Loucy (cell line): ENCODE measurements at regions not wholly inside any gene's neighbourhood (a gene's known extent, or its start where the extent isn't known, plus 50 kb on each side); places are given as distances from the start of the nearest gene placed in this dataset.
"Not testable (repeated sequence)": the region's sequence is repeated elsewhere in the genome, so short reads cannot be mapped to it uniquely, and the experiment has no call there.

Experiments used
- H2AFZ ChIP-seq: fragments of 200-600 bp; sonication (generic); 2 replicates; pipeline ENCODE4 v1.6.0; 2016; ENCODE audit warnings: antibody characterized with exemption, mild to moderate bottlenecking, low read length, moderate library complexity
- H3F3A ChIP-seq: fragments of 200-600 bp; 2 replicates; pipeline ENCODE4 v1.6.0; 2016; ENCODE audit warnings: antibody characterized with exemption, low read depth, mild to moderate bottlenecking
- H3K27me3 ChIP-seq: fragments of 200-600 bp; sonication (generic); 2 replicates; pipeline ENCODE4 v1.6.1; 2014; ENCODE audit warnings: low read length, mild to moderate bottlenecking; ENCODE audit not compliant: insufficient read depth, poor library complexity, severe bottlenecking
- H3K36me3 ChIP-seq: fragments of 200-600 bp; sonication (generic); 2 replicates; pipeline ENCODE4 v1.6.1; 2016; ENCODE audit warnings: low read length; ENCODE audit not compliant: insufficient read depth
- H3K4me1 ChIP-seq: fragments of 200-600 bp; sonication (generic); 2 replicates; pipeline ENCODE4 v1.5.1; 2014; ENCODE audit warnings: low read length, mild to moderate bottlenecking; ENCODE audit not compliant: insufficient read depth, poor library complexity, severe bottlenecking
- H3K4me2 ChIP-seq: fragments of 200-600 bp; sonication (generic); 2 replicates; pipeline ENCODE4 v1.6.0; 2014; ENCODE audit warnings: antibody characterized with exemption, low read length, low read depth, mild to moderate bottlenecking; ENCODE audit not compliant: poor library complexity, severe bottlenecking
- H3K4me3 ChIP-seq: fragments of 200-600 bp; sonication (generic); 2 replicates; pipeline ENCODE4 v1.5.1; 2014; ENCODE audit warnings: low read length, mild to moderate bottlenecking, mixed read lengths; ENCODE audit not compliant: poor library complexity, severe bottlenecking
- H3K79me2 ChIP-seq: fragments of 200-600 bp; sonication (generic); 2 replicates; pipeline ENCODE4 v1.6.1; 2014; ENCODE audit warnings: low read length; ENCODE audit not compliant: insufficient read depth
- H3K9ac ChIP-seq: fragments of 200-600 bp; sonication (generic); 2 replicates; pipeline ENCODE4 v1.6.0; 2014; ENCODE audit warnings: mild to moderate bottlenecking, low read depth, low read length, moderate library complexity; ENCODE audit not compliant: poor library complexity, severe bottlenecking
- H3K9me2 ChIP-seq: fragments of 200-600 bp; sonication (generic); replicated peaks from 2 replicates; pipeline ENCODE4 v1.6.1; 2016; ENCODE audit warnings: low read depth, low read length, mixed read lengths
- H3K9me3 ChIP-seq: fragments of 200-600 bp; sonication (generic); 2 replicates; pipeline ENCODE4 v1.6.1; 2014; ENCODE audit warnings: mild to moderate bottlenecking, antibody characterized with exemption, low read length, low read depth; ENCODE audit not compliant: insufficient read depth
- H4K20me1 ChIP-seq: fragments of 200-600 bp; sonication (generic); 2 replicates; pipeline ENCODE4 v1.6.0; 2014; ENCODE audit warnings: antibody characterized with exemption, low read length, mild to moderate bottlenecking; ENCODE audit not compliant: insufficient read depth, poor library complexity, severe bottlenecking
- EZH2phosphoT487 ChIP-seq: fragments of 200-600 bp; IDR thresholded peaks from 2 replicates; pipeline ENCODE4 v1.6.1; 2018; ENCODE audit warnings: antibody characterized with exemption, mild to moderate bottlenecking, moderate library complexity, borderline replicate concordance
- TF ChIP-seq, protein P1 (sequence below): fragments of 200-600 bp; sonication (generic); conservative IDR thresholded peaks from 2 replicates; pipeline ENCODE4 v1.5.1; 2014; ENCODE audit warnings: mild to moderate bottlenecking, antibody characterized with exemption, low read length

DNA sequence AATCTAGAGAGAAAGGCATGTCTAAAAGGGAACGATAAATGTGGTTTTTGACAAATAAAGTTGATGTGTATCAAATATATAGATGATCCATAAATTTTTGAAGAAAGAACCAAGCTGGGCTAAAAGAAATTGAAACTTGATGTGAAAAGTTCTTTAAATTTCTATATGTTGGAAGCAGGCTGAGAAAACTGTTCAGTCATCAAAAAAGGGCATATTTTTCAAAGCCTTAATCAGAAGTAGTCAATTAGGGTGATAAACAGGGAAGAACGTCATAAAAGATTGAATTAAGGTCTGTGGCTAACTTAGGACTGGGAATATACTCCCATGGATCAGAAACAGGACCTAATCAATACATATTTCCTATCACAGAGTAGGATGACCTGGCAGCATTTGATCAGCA, 211.4 kb upstream of the ZRANB2 start:
- Histone ChIP-seq H3K4me2 (no peak overlapping the region), H3K9me3 (no peaks in the 10 kb centered on the region), H3K4me1 (no peaks in the 10 kb centered on the region), H3K9ac (no peak overlapping the region), H3K27me3 (no peaks in the 10 kb centered on the region), H3K4me3 (no peak overlapping the region), H3K9me2 (no peaks in the 10 kb centered on the region), H4K20me1 (no peaks in the 10 kb centered on the region), H3K79me2 (no peaks in the 10 kb centered on the region), H2AFZ (no peak overlapping the region), H3F3A (no peaks in the 10 kb centered on the region), H3K36me3 (no peaks in the 10 kb centered on the region)
- TF ChIP-seq EZH2phosphoT487, result no peak
- TF ChIP-seq, protein P1, sequence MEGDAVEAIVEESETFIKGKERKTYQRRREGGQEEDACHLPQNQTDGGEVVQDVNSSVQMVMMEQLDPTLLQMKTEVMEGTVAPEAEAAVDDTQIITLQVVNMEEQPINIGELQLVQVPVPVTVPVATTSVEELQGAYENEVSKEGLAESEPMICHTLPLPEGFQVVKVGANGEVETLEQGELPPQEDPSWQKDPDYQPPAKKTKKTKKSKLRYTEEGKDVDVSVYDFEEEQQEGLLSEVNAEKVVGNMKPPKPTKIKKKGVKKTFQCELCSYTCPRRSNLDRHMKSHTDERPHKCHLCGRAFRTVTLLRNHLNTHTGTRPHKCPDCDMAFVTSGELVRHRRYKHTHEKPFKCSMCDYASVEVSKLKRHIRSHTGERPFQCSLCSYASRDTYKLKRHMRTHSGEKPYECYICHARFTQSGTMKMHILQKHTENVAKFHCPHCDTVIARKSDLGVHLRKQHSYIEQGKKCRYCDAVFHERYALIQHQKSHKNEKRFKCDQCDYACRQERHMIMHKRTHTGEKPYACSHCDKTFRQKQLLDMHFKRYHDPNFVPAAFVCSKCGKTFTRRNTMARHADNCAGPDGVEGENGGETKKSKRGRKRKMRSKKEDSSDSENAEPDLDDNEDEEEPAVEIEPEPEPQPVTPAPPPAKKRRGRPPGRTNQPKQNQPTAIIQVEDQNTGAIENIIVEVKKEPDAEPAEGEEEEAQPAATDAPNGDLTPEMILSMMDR, result no peak

DNA sequence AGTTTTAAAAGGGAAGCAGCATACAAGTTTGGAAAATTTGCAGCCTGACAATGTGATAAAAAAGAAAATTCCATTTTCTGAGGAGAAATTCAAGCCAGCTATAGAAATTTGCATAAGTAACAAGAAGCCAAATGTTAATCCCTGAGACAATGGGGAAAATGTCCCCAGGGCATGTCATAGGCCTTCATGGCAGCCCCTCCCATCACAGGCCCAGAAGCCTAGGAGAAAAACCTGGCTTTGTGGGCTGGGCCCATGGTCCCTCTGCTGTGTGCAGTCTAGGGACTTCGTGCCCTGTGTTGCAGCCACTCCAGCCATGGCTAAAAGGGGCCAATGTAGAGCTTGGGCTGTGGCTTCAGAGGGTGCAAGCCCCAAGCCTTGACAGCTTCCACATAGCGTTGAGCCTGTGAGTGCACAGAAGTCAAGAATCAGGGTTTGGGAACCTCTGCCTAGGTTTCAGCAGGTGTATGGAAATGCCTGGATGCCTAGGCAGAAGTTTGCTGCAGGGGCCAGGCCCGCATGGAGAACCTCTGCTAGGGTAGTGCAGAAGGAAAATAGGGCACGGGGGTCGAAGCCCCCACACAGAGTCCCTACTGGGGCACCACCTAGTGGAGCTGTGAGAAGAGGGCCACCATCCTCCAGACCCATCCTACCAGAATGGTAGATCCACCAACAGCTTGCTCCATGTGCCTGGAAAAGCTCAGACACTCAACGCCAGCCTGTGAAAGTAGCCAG, 209.8 kb upstream of the ZRANB2 start:
- H3F3A ChIP-seq, H3K27me3 ChIP-seq, H3K79me2 ChIP-seq, H3K36me3 ChIP-seq, H3K9me3 ChIP-seq, H3K4me2 ChIP-seq, H3K4me1 ChIP-seq, H3K9me2 ChIP-seq, H4K20me1 ChIP-seq, H3K4me3 ChIP-seq, H2AFZ ChIP-seq, H3K9ac ChIP-seq: not testable (repeated sequence)

DNA sequence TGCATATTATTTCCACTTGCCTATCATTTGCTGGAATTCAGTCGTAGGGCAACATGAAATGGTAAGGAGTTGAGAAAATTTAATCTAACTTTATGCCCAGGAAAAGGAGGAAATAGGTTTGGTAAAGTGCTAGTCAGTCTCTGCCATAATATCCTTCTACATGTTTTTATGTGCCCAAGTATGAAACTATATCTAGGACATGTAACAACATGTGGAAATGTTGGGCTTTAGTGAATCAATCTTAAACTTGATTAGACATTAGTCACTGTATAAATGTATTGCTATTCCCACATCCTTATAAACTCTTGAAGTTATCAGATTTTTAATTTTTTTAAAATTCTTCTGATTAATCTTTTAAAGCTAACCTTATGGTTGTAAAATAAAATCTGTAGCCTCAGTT, 204.7 kb upstream of the ZRANB2 start:
- H3K27me3 ChIP-seq, result no peaks in the 10 kb centered on the region
- no peak overlapping the region for H3K4me3 ChIP-seq
- H3K36me3 ChIP-seq, result no peaks in the 10 kb centered on the region
- no peak overlapping the region for H3K9ac ChIP-seq
- H3K9me2 ChIP-seq, result no peaks in the 10 kb centered on the region
- H3K79me2 ChIP-seq, result no peaks in the 10 kb centered on the region
- H3K9me3 ChIP-seq, result no peaks in the 10 kb centered on the region
- TF ChIP-seq, protein P1, result no peak
- TF ChIP-seq EZH2phosphoT487, result no peak
- H4K20me1 ChIP-seq, result no peaks in the 10 kb centered on the region
- no peak overlapping the region for H2AFZ ChIP-seq
- no peaks in the 10 kb centered on the region for H3F3A ChIP-seq
- H3K4me1 ChIP-seq, result no peaks in the 10 kb centered on the region
- H3K4me2 ChIP-seq, result no peak overlapping the region

DNA sequence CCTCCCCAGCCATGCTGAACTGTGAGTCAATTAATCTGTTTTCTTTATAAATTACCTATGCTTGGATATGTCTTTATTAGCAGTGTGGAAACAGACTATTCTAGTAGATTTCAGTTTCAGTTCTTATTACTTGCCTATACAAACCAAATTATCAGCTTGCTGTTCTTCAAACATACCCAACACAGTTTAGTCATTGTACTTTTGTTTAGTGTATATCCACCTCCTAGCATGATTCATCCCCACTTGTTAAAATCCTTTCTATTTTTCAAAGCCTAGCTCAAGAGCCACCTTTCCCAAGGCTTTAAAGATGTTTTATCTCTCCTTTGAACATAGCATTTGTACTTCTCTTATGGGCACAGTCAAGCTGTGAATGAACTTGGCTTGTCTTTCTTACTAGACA, 195.6 kb upstream of the ZRANB2 start:
- no peak overlapping the region for H3K4me2 ChIP-seq
- no peaks in the 10 kb centered on the region for H3K9me3 ChIP-seq
- H3K36me3 ChIP-seq, result no peaks in the 10 kb centered on the region
- no peaks in the 10 kb centered on the region for H3K27me3 ChIP-seq
- no peaks in the 10 kb centered on the region for H3K9me2 ChIP-seq
- no peak overlapping the region for H2AFZ ChIP-seq
- no peaks in the 10 kb centered on the region for H4K20me1 ChIP-seq
- no peaks in the 10 kb centered on the region for H3K4me1 ChIP-seq
- TF ChIP-seq, protein P1, result no peak
- no peak for TF ChIP-seq EZH2phosphoT487
- H3K9ac ChIP-seq, result no peak overlapping the region
- no peak overlapping the region for H3K4me3 ChIP-seq
- H3F3A ChIP-seq, result no peaks in the 10 kb centered on the region
- no peaks in the 10 kb centered on the region for H3K79me2 ChIP-seq
